ENCODE measurements at regions not wholly inside any gene's neighbourhood (a gene's known extent, or its start where the extent isn't known, plus 50 kb on each side); places are given as distances from the start of the nearest gene placed in this dataset.

- no peak for TF ChIP-seq CTCF (IDR thresholded peaks at IDR 0.05; ENCODE audit: insufficient read depth, low read depth, low read length, missing control alignments)
- no peak for DNase-seq (ENCODE audit: low read depth)
- H3K4me3 ChIP-seq (ENCODE audit: low read depth, low read length): no peak overlapping the region
Measured at GRCh38 chr6:56753811-56754210, 111.1 kb upstream of the DST start.

- DNase-seq (ENCODE audit: low read depth): no peak
- no peak for TF ChIP-seq CTCF (IDR thresholded peaks at IDR 0.05; ENCODE audit: insufficient read depth, low read depth, low read length, missing control alignments)
- no peak overlapping the region for H3K4me3 ChIP-seq (ENCODE audit: low read depth, low read length)
Measured at GRCh38 chr6:56752534-56752933, 109.8 kb upstream of the DST start.

- no peak for TF ChIP-seq CTCF (IDR thresholded peaks at IDR 0.05; ENCODE audit: insufficient read depth, low read depth, low read length, missing control alignments)
- no peak for DNase-seq (ENCODE audit: low read depth)
- H3K4me3 ChIP-seq (ENCODE audit: low read depth, low read length): no peak overlapping the region
Measured at GRCh38 chr6:56752009-56752408, 109.3 kb upstream of the DST start.

- DNase-seq (ENCODE audit: low read depth): no peak
- TF ChIP-seq CTCF (IDR thresholded peaks at IDR 0.05; ENCODE audit: insufficient read depth, low read depth, low read length, missing control alignments): no peak
- H3K4me3 ChIP-seq (ENCODE audit: low read depth, low read length): no peak overlapping the region
Measured at GRCh38 chr6:56751604-56752003, 108.9 kb upstream of the DST start.

DNA sequence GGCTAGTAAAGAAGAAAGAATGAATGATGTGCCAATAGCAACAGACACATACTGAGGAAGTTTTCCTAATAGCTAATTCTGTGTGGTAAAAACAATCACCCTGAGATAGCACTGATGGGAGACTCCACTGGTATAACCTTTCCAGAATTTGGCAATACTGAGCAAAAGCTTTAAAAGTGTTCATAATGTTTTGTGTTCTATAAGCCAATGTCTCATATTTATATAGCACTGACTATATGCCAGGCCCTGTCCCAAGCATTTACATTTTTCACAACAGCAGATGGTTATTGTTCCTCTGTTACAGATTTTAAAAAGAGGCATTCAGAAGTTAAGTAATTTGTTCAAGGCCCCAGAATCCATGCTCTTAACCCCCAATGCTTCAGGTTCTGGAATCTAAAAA is 108.0 kb upstream of the DST start:
- DNase-seq (ENCODE audit: low read depth): no peak
- no peak overlapping the region for H3K4me3 ChIP-seq (ENCODE audit: low read depth, low read length)
- TF ChIP-seq CTCF (IDR thresholded peaks at IDR 0.05; ENCODE audit: insufficient read depth, low read depth, low read length, missing control alignments): no peak

DNA sequence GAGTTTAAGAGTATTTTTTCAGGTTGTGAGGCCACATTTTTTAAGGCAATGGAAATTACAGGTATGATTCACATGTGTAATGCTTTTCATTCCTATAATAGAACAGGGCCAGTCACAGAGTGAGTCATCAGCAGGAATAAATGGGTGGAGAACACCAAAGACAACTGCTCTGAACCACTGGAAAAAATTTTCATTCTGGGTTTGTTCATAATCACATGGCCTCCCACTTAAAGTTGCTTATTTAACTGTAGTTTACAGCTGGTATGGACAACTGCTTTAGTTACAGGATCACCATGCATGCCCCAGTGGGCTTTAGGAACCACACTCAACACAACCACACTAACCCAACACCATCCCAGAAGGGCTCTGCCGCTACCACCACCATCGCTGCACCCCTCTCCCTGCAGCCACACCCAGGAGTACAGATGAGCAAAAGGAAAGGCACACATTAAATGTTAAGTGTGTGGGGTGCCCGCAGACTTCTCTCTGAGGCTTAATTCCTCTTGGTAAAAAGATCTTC is 107.0 kb upstream of the DST start:
- no peak overlapping the region for H3K4me3 ChIP-seq (ENCODE audit: low read depth, low read length)
- no peak for DNase-seq (ENCODE audit: low read depth)
- TF ChIP-seq CTCF (IDR thresholded peaks at IDR 0.05; ENCODE audit: insufficient read depth, low read depth, low read length, missing control alignments): no peak

- DNase-seq (ENCODE audit: low read depth): no peak
- no peak for TF ChIP-seq CTCF (IDR thresholded peaks at IDR 0.05; ENCODE audit: insufficient read depth, low read depth, low read length, missing control alignments)
- H3K4me3 ChIP-seq (ENCODE audit: low read depth, low read length): no peak overlapping the region
Measured at GRCh38 chr6:56746767-56747504, 104.2 kb upstream of the DST start.
